Progenitor cell of endocrine pancreas (in vitro differentiated cells): ENCODE measurements at regions not wholly inside any gene's neighbourhood (a gene's known extent, or its start where the extent isn't known, plus 50 kb on each side); places are given as distances from the start of the nearest gene placed in this dataset.
"Not testable (repeated sequence)": the region's sequence is repeated elsewhere in the genome, so short reads cannot be mapped to it uniquely, and the experiment has no call there.

ENCODE experiments used
- DNase-seq: peaks from one replicate; pipeline ENCODE4 v3.0.0; 2021; ENCODE audit warnings: low spot score; ENCODE audit not compliant: unreplicated experiment
- H3K27ac Mint-ChIP-seq: 2 replicates; pipeline ENCODE4 v1.8.0; 2021; ENCODE audit warnings: mild to moderate bottlenecking, moderate library complexity, mixed read lengths
- H3K27me3 Mint-ChIP-seq: 2 replicates; pipeline ENCODE4 v1.8.0; 2021; ENCODE audit warnings: mixed read lengths
- H3K36me3 Mint-ChIP-seq: 2 replicates; pipeline ENCODE4 v1.8.0; 2022; ENCODE audit warnings: mixed read lengths; ENCODE audit not compliant: insufficient read depth
- H3K4me1 Mint-ChIP-seq: 2 replicates; pipeline ENCODE4 v1.8.0; 2021; ENCODE audit warnings: low read depth, mixed read lengths
- H3K4me3 Mint-ChIP-seq: 2 replicates; pipeline ENCODE4 v1.8.0; 2021; ENCODE audit warnings: low read depth, mild to moderate bottlenecking, moderate library complexity, mixed read lengths
- H3K9me3 Mint-ChIP-seq: 2 replicates; pipeline ENCODE4 v1.8.0; 2021; ENCODE audit warnings: low read depth, mixed read lengths
- CTCF ChIP-seq: fragments of 200-600 bp; sonication (generic); IDR thresholded peaks from one replicate; pipeline ENCODE4 v1.5.0; 2021; ENCODE audit warnings: antibody characterized with exemption, mild to moderate bottlenecking; ENCODE audit not compliant: unreplicated experiment

DNA sequence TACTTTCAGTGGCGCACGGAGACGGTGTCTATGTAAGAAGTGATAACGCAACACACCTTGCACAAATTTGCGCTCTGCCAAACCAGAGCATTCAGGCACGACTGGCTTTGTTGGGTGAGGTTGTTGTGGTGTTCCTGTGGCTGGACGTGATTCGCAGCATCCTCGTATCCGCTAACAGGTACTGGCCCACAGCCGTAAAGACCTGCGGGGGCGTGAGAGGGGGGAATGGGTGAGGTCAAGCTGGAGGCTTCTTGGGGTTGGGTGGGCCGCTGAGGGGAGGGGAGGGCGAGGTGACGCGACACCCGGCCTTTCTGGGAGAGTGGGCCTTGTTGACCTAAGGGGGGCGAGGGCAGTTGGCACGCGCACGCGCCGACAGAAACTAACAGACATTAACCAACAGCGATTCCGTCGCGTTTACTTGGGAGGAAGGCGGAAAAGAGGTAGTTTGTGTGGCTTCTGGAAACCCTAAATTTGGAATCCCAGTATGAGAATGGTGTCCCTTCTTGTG is 510.9 kb downstream of the KCNJ18 start:
- Mint-ChIP-seq H3K27me3 (no peaks in the 10 kb centered on the region), H3K27ac (no peak overlapping the region), H3K4me3 (no peak overlapping the region), H3K9me3 (peaks cover 26% of the 10 kb centered on the region), H3K4me1 (no peaks in the 10 kb centered on the region), H3K36me3 (peaks cover 1% of the 10 kb centered on the region)
- no peak for TF ChIP-seq CTCF
- DNase-seq, result no peak

- not testable (repeated sequence) for H3K4me1 Mint-ChIP-seq, H3K27ac Mint-ChIP-seq, DNase-seq, H3K4me3 Mint-ChIP-seq, H3K27me3 Mint-ChIP-seq, H3K36me3 Mint-ChIP-seq
- H3K9me3 Mint-ChIP-seq, result peaks cover 30% of the 10 kb centered on the region
These were observed 511.8 kb downstream of the KCNJ18 start for GRCh38 chr17:22204076-22204475.

- H3K27me3 Mint-ChIP-seq, DNase-seq, H3K4me1 Mint-ChIP-seq, H3K36me3 Mint-ChIP-seq, H3K4me3 Mint-ChIP-seq, H3K27ac Mint-ChIP-seq: not testable (repeated sequence)
- H3K9me3 Mint-ChIP-seq, result peaks cover 33% of the 10 kb centered on the region
These were observed 517.9 kb downstream of the KCNJ18 start for GRCh38 chr17:22210212-22210611.

DNA sequence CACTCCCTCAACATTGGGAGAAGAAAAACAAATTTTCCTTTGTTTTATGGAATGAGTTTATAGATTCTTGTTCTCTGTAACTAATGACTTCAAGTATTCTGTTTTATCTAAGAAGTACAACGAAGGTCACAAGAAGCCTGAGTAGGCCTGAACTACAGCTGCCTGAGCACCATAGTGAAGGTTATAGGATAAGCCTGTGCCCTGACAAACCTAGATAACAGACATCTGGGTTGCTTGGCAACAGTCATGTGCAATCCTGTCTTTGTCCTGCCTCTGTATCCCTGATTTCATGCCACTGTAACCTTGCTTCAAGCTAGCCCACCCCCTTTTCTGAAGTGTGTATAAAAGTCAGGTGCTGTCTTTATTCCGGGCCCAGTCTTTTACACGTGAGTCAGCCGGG is 520.8 kb downstream of the KCNJ18 start:
- not testable (repeated sequence) for H3K27ac Mint-ChIP-seq, H3K27me3 Mint-ChIP-seq
- peaks cover 24% of the 10 kb centered on the region for H3K9me3 Mint-ChIP-seq

DNA sequence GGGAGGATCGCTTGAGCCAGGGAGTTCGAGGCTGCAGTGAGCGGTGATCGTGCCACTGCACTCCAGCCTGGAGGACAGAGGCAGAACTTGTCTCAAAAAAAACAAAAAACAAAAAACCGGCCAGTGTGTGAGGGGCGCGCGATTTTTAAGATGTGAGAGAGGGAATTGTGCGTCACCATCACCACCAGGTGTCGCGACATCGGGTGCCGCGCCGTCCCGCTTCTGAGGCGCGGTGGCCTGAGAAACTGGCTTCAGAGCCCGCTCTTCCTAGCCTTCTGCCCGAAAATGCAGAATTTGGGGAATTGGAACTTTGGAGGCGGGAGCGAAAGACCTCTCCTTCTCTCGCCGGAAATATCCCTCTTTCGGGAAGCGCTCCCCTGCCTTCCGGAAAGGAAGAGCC is 524.8 kb downstream of the KCNJ18 start:
- TF ChIP-seq CTCF, result no peak
- Mint-ChIP-seq H3K9me3 (peaks cover 21% of the 10 kb centered on the region), H3K4me3 (no peak overlapping the region), H3K4me1 (no peaks in the 10 kb centered on the region), H3K27me3 (no peaks in the 10 kb centered on the region), H3K27ac (no peak overlapping the region), H3K36me3 (peaks cover 1% of the 10 kb centered on the region)
- no peak for DNase-seq

More for the DNA sequence above, 520.8 kb downstream of the KCNJ18 start:
- H3K4me1 Mint-ChIP-seq, H3K36me3 Mint-ChIP-seq, H3K4me3 Mint-ChIP-seq, DNase-seq: not testable (repeated sequence)

DNA sequence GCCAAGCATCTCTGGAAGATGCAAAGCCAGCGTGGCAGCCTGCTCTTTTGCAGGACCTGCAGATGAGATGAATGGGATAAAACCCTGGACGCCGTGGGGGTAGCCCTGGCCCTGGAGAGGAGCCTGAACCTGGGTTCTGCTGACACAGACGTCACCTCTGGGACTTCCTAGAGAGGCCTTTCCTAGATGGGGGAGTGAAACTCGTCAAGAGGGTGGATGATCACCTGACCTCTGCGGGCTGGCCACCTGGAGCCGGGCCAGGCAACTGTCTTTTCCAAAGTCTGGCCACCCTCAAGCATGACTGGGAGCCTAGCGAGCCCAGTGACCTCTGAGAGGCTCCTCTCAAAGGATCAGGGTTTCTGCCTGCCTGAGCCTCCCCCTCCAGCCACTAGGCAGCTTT is 529.0 kb downstream of the KCNJ18 start:
- no peak overlapping the region for H3K4me3 Mint-ChIP-seq
- H3K9me3 Mint-ChIP-seq, result peaks cover 15% of the 10 kb centered on the region
- no peaks in the 10 kb centered on the region for H3K27me3 Mint-ChIP-seq
- no peak for TF ChIP-seq CTCF
- H3K4me1 Mint-ChIP-seq, result no peaks in the 10 kb centered on the region
- no peak overlapping the region for H3K27ac Mint-ChIP-seq
- no peak for DNase-seq
- peaks cover 1% of the 10 kb centered on the region for H3K36me3 Mint-ChIP-seq

DNA sequence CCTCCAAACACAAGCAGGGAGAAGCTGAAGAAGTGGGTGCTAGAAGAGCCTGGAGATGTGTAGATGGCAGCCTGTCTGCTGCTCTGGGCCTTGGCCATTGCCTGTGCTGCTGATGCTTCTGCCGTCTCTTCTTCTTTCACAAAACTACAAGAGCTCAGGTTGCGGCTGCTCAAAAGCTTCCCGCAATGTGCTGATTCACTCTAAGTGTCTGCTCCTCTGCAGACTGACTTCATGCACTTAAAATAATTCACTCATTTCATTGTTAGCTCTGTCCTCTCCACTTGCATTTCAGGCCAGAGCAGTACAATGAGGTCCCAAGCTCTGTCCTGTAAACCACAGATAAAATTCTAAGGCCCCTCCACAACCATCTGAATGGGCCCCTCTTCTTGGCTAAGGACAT is 534.2 kb downstream of the KCNJ18 start:
- H3K4me1 Mint-ChIP-seq, H3K27me3 Mint-ChIP-seq, H3K27ac Mint-ChIP-seq, H3K4me3 Mint-ChIP-seq, H3K36me3 Mint-ChIP-seq, DNase-seq: not testable (repeated sequence)
- H3K9me3 Mint-ChIP-seq, result peaks cover 21% of the 10 kb centered on the region

DNA sequence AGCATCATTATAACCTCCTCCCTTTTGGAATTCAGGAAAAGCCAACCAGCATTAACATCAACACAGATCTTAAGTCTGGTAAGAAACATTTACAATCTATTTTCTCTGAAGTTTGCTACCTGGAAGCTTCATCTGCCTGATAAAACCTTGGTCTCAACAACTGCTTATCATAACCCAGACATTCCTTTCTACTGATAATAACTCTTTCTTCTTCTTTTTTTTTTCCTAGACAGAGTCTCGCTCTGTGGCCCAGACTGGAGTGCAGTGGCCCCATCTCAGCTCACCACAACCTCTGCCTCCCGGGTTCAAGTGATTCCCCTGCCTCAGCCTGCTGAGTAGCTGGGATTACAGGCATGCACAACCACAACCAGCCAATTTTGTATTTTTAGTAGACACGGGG is 534.6 kb downstream of the KCNJ18 start:
- H3K27ac Mint-ChIP-seq, H3K27me3 Mint-ChIP-seq, DNase-seq, H3K4me3 Mint-ChIP-seq, H3K36me3 Mint-ChIP-seq, H3K4me1 Mint-ChIP-seq: not testable (repeated sequence)
- H3K9me3 Mint-ChIP-seq, result peaks cover 22% of the 10 kb centered on the region

DNA sequence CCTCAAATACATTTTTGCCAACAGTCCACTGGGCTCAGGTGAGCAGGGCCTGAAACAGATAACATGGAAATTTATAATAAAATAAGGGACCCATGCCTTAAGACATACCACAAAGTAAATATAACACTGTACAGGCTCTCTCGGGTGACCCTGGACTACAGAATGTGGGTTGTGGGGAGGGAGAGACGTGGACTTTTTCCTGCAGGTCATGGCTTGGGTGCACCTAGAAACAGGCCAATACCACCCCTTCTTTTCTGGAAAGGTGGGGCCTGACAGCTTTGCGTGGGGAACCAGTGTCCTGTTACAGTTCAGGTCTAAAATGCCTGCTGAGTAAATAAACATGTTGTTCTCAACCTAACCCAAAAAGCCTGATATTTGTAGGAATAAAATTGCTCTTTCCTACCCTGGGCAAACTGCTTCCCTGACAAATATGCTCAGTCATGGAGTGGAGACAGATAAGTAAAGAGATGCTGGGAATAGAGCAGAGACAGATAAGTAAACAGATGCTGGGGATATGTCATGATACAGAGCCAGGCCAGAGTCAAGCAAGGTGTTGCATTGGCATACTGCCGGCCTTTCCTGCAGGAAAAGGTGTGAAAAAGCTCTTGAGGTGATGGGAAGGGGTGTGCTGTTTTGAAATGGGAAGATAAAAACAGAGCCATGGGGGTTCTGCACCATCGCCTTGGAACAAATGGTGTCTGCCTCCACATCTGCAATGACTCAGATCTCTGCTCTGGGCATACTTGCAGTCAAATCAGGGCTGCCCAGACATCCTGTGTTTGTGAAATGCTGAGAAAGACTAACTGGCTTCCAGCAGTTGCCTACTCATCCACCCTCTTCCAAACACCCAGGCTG is 535.6 kb downstream of the KCNJ18 start:
- peaks cover 27% of the 10 kb centered on the region for H3K9me3 Mint-ChIP-seq
- H3K27ac Mint-ChIP-seq, H3K4me3 Mint-ChIP-seq, H3K27me3 Mint-ChIP-seq, H3K4me1 Mint-ChIP-seq, H3K36me3 Mint-ChIP-seq, DNase-seq: not testable (repeated sequence)

DNA sequence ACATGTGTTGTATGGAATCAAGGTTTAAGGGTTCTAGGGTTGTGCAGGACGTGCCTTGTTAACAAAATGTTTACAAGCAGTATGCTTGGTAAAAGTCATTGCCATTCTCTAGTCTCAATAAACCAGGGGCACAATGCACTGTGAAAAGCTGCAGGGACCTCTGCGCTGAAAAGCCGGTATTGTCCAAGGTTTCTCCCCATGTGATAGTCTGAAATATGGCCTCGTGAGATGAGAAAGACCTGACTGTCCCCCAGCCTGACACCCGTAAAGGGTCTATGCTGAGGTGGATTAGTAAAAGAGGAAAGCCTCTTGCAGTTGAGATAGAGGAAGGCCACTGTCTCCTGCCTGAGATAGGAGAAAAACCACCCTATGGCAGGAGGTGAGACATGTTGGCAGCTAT is 537.5 kb downstream of the KCNJ18 start:
- H3K27me3 Mint-ChIP-seq, H3K4me1 Mint-ChIP-seq, H3K27ac Mint-ChIP-seq, DNase-seq, H3K36me3 Mint-ChIP-seq, H3K4me3 Mint-ChIP-seq: not testable (repeated sequence)
- H3K9me3 Mint-ChIP-seq, result peaks cover 26% of the 10 kb centered on the region
